Keratinocyte (primary cell): ENCODE measurements at regions not wholly inside any gene's neighbourhood (a gene's known extent, or its start where the extent isn't known, plus 50 kb on each side); places are given as distances from the start of the nearest gene placed in this dataset.

ENCODE experiments used
- DNase-seq: peaks from one replicate; pipeline ENCODE4 v3.0.0-alpha.2; 2011; ENCODE audit warnings: low read depth, missing footprints, low spot score
- FAIRE-seq: peaks from 2 replicates; lab custom pipeline; 2011; peaks lifted over from hg19 to GRCh38; lab: Jason Lieb, UNC
- H2AFZ ChIP-seq: 2 replicates; pipeline ENCODE4 v1.6.0; 2012; ENCODE audit warnings: low read length, control low read depth, inconsistent platforms; ENCODE audit not compliant: control insufficient read depth
- H3K27ac ChIP-seq: 2 replicates; pipeline ENCODE4 v1.5.1; 2011; ENCODE audit warnings: low read length; ENCODE audit not compliant: control insufficient read depth, insufficient read depth
- H3K27me3 ChIP-seq: 3 replicates; pipeline ENCODE4 v1.6.0; 2011; ENCODE audit warnings: low read length; ENCODE audit not compliant: control insufficient read depth, insufficient read depth; ENCODE audit errors: extremely low read depth
- H3K36me3 ChIP-seq, 2 experiments: 2 replicates in 1 of 2; 3 replicates in 1 of 2; pipeline ENCODE4 v1.5.1; 2011; ENCODE audit warnings: low read length in 2 of 2, mild to moderate bottlenecking in 1 of 2; ENCODE audit not compliant: control insufficient read depth in 2 of 2, insufficient read depth in 2 of 2; ENCODE audit errors: extremely low read depth in 1 of 2
- H3K4me1 ChIP-seq: 3 replicates; pipeline ENCODE4 v1.5.1; 2011; ENCODE audit warnings: low read length; ENCODE audit not compliant: control insufficient read depth, insufficient read depth; ENCODE audit errors: extremely low read depth
- H3K4me2 ChIP-seq: 3 replicates; pipeline ENCODE4 v1.6.0; 2011; ENCODE audit warnings: low read depth, low read length; ENCODE audit not compliant: control insufficient read depth, insufficient read depth; ENCODE audit errors: extremely low read depth
- H3K4me3 ChIP-seq, 3 experiments: fragments of 200-600 bp in 1 of 3; sonication (generic) in 1 of 3; 2 replicates in 2 of 3; 3 replicates in 1 of 3; pipeline ENCODE4 v1.5.1; 2011 to 2016; ENCODE audit warnings: low read length in 3 of 3, mild to moderate bottlenecking in 3 of 3, control low read depth in 2 of 3, inconsistent platforms in 1 of 3, low read depth in 1 of 3, mixed read lengths in 1 of 3, mixed run types in 1 of 3, moderate library complexity in 1 of 3; ENCODE audit not compliant: control insufficient read depth in 2 of 3, insufficient read depth in 2 of 3; ENCODE audit errors: extremely low read depth in 1 of 3
- H3K79me2 ChIP-seq: 2 replicates; pipeline ENCODE4 v1.6.0; 2012; ENCODE audit warnings: low read length; ENCODE audit not compliant: control insufficient read depth, insufficient read depth
- H3K9ac ChIP-seq: 3 replicates; pipeline ENCODE4 v1.6.0; 2011; ENCODE audit warnings: low read length; ENCODE audit not compliant: control insufficient read depth, insufficient read depth; ENCODE audit errors: extremely low read depth
- H3K9me1 ChIP-seq: 3 replicates; pipeline ENCODE4 v1.6.0; 2011; ENCODE audit warnings: low read length; ENCODE audit not compliant: control insufficient read depth, insufficient read depth; ENCODE audit errors: extremely low read depth
- H3K9me3 ChIP-seq: 2 replicates; pipeline ENCODE4 v1.5.1; 2012; ENCODE audit warnings: low read depth, low read length; ENCODE audit not compliant: control insufficient read depth
- H4K20me1 ChIP-seq: 3 replicates; pipeline ENCODE4 v1.6.0; 2011; ENCODE audit warnings: low read length; ENCODE audit not compliant: control insufficient read depth, insufficient read depth; ENCODE audit errors: extremely low read depth
- CTCF ChIP-seq, 3 experiments: IDR thresholded peaks in 1 of 3; conservative IDR thresholded peaks in 1 of 3; optimal IDR thresholded peaks in 1 of 3; 2 replicates in 2 of 3; 3 replicates in 1 of 3; pipeline versions ENCODE3 to v1.5.1; 2011; ENCODE audit warnings: low read length in 3 of 3, mild to moderate bottlenecking in 3 of 3, moderate library complexity in 2 of 3, control low read depth in 1 of 3, inconsistent platforms in 1 of 3; ENCODE audit not compliant: insufficient read depth in 2 of 3; ENCODE audit errors: extremely low read depth in 1 of 3
- EZH2 ChIP-seq: IDR thresholded peaks from one replicate; pipeline ENCODE4 v1.6.1; 2012; ENCODE audit warnings: inconsistent platforms, mild to moderate bottlenecking, low read length, moderate library complexity
- dilution Hi-C: fragments of 300-500 bp; cut with MboI; formaldehyde crosslinking; loops from one replicate; pipeline ENCODE4 v1.7.0; 2020; ENCODE audit warnings: low sequenced_read_pairs; ENCODE audit not compliant: extremely low pct_ligation_motif_present

GRCh38 chr2:188119112-188119838 lies 172.4 kb upstream of the GULP1 start:
- no peak overlapping the region for H2AFZ ChIP-seq
- no peaks in the 10 kb centered on the region for H3K4me1 ChIP-seq
- H3K27me3 ChIP-seq, result no peaks in the 10 kb centered on the region
- no peak overlapping the region for H3K9ac ChIP-seq
- DNase-seq (no peak), FAIRE-seq (no peak)
- H3K4me3 ChIP-seq, result no peak overlapping the region
- H3K9me3 ChIP-seq, result no peaks in the 10 kb centered on the region
- no peaks in the 10 kb centered on the region for H4K20me1 ChIP-seq
- dilution Hi-C loops, result no loop called here
- H3K79me2 ChIP-seq, result no peaks in the 10 kb centered on the region
- H3K36me3 ChIP-seq, result no peaks in the 10 kb centered on the region
- H3K27ac ChIP-seq, result no peak overlapping the region
- TF ChIP-seq CTCF (optimal IDR thresholded peaks at IDR 0.05 in 1 of 3, IDR thresholded peaks at IDR 0.05 in 1 of 3, conservative IDR thresholded peaks at IDR 0.05 in 1 of 3; ENCODE audit: extremely low read depth in 1 of 3, insufficient read depth in 2 of 3, low read length in 3 of 3) (no peak), EZH2 (no peak)
- H3K4me2 ChIP-seq, result no peak overlapping the region
- H3K9me1 ChIP-seq, result no peaks in the 10 kb centered on the region

GRCh38 chr2:188122985-188123384 lies 168.7 kb upstream of the GULP1 start:
- H2AFZ ChIP-seq, result no peak overlapping the region
- no peak overlapping the region for H3K27ac ChIP-seq
- no peaks in the 10 kb centered on the region for H4K20me1 ChIP-seq
- H3K9ac ChIP-seq, result no peak overlapping the region
- H3K27me3 ChIP-seq, result no peaks in the 10 kb centered on the region
- no peaks in the 10 kb centered on the region for H3K9me1 ChIP-seq
- H3K9me3 ChIP-seq, result no peaks in the 10 kb centered on the region
- no peaks in the 10 kb centered on the region for H3K79me2 ChIP-seq
- FAIRE-seq (no peak), DNase-seq (no peak)
- H3K36me3 ChIP-seq, result no peaks in the 10 kb centered on the region
- H3K4me2 ChIP-seq, result peak overlapping the region; percentile 41
- dilution Hi-C loops, result no loop called here
- no peaks in the 10 kb centered on the region for H3K4me1 ChIP-seq
- TF ChIP-seq EZH2 (no peak), CTCF (optimal IDR thresholded peaks at IDR 0.05 in 1 of 3, IDR thresholded peaks at IDR 0.05 in 1 of 3, conservative IDR thresholded peaks at IDR 0.05 in 1 of 3; ENCODE audit: extremely low read depth in 1 of 3, insufficient read depth in 2 of 3, low read length in 3 of 3) (no peak)
- no peak overlapping the region for H3K4me3 ChIP-seq
